T-cell (primary cell): ENCODE measurements at regions not wholly inside any gene's neighbourhood (a gene's known extent, or its start where the extent isn't known, plus 50 kb on each side); places are given as distances from the start of the nearest gene placed in this dataset.

Experiments used
- ATAC-seq, 4 experiments: fragments of 200-7000 bp in 3 of 4; fragments of 150-1000 bp in 1 of 4; cut with Tn5 transposase; replicated peaks in 1 of 4; 1 replicate in 3 of 4; 2 replicates in 1 of 4; pipeline ENCODE4 v1.10.0; 2021; ENCODE audit warnings: moderate library complexity in 3 of 4, mild to moderate bottlenecking in 2 of 4, moderate number of reproducible peaks in 1 of 4
- CTCF ChIA-PET, 2 donors: fragments of 300-600 bp; sonication (Branson Sonifier 250); formaldehyde crosslinking; loops; one replicate each; lab custom pipeline; 2022; ENCODE audit warnings: antibody characterized with exemption in 2 of 2; lab: Charles Lee
- POLR2A ChIA-PET, 2 donors: fragments of 300-600 bp; sonication (Branson Sonifier 250); formaldehyde crosslinking; loops; one replicate each; lab custom pipeline; 2022; ENCODE audit warnings: antibody characterized with exemption in 2 of 2; lab: Charles Lee
- DNase-seq, 35 experiments: peaks; one replicate each; pipeline versions ENCODE4 v3.0.0 to v3.0.0-alpha.2; 2013 to 2023
- H3K27ac ChIP-seq: one replicate; pipeline ENCODE4 v1.5.1; 2013; ENCODE audit warnings: low read length
- H3K27me3 ChIP-seq, 2 experiments: replicated peaks in 1 of 2; 1 replicate in 1 of 2; 2 replicates in 1 of 2; pipeline versions ENCODE4 v1.6.1 to v1.7.0; 2013; ENCODE audit warnings: low read length in 1 of 2, mixed read lengths in 1 of 2; ENCODE audit not compliant: control insufficient read depth in 2 of 2, insufficient read depth in 2 of 2; ENCODE audit errors: extremely low read depth in 1 of 2
- H3K36me3 ChIP-seq, 2 donors: 1 replicate in 1 of 2; 2 replicates in 1 of 2; pipeline versions ENCODE4 v1.6.1 to v1.7.0; 2013; ENCODE audit warnings: low read length in 1 of 2; ENCODE audit not compliant: control insufficient read depth in 2 of 2, insufficient read depth in 1 of 2; ENCODE audit errors: extremely low read depth in 1 of 2
- H3K4me1 ChIP-seq, 2 experiments: 1 replicate in 1 of 2; 2 replicates in 1 of 2; pipeline versions ENCODE4 v1.6.1 to v1.7.0; 2013; ENCODE audit warnings: low read length in 2 of 2, mixed read lengths in 1 of 2; ENCODE audit not compliant: insufficient read depth in 2 of 2, control insufficient read depth in 1 of 2; ENCODE audit errors: extremely low read depth in 1 of 2
- H3K4me3 ChIP-seq, 2 donors: 1 replicate in 1 of 2; 2 replicates in 1 of 2; pipeline versions ENCODE4 v1.5.1 to v1.7.0; 2013; ENCODE audit warnings: mild to moderate bottlenecking in 2 of 2, low read length in 1 of 2, moderate library complexity in 1 of 2; ENCODE audit not compliant: control insufficient read depth in 1 of 2; ENCODE audit errors: extremely low read depth in 1 of 2
- H3K9me3 ChIP-seq: 2 replicates; pipeline ENCODE4 v1.7.0; 2013
- H3K27ac Mint-ChIP-seq, 2 donors: one replicate each; pipeline ENCODE4 v1.8.0; 2020 to 2021; ENCODE audit warnings: mild to moderate bottlenecking in 2 of 2, mixed read lengths in 2 of 2
- H3K27me3 Mint-ChIP-seq, 2 donors: one replicate each; pipeline ENCODE4 v1.8.0; 2021 to 2022; ENCODE audit warnings: mixed read lengths in 2 of 2
- H3K36me3 Mint-ChIP-seq: one replicate; pipeline ENCODE4 v1.8.0; 2021; ENCODE audit warnings: mixed read lengths
- H3K4me1 Mint-ChIP-seq, 3 donors: one replicate each; pipeline ENCODE4 v1.8.0; 2020 to 2022; ENCODE audit warnings: mixed read lengths in 3 of 3, mild to moderate bottlenecking in 1 of 3
- H3K4me3 Mint-ChIP-seq, 3 donors: one replicate each; pipeline ENCODE4 v1.8.0; 2020 to 2022; ENCODE audit warnings: mild to moderate bottlenecking in 3 of 3, mixed read lengths in 3 of 3, moderate library complexity in 3 of 3
- H3K9me3 Mint-ChIP-seq, 3 donors: one replicate each; pipeline ENCODE4 v1.8.0; 2020 to 2022; ENCODE audit warnings: mixed read lengths in 3 of 3
- WGBS: methylation state at CpG from one replicate; pipeline ENCODE4 v1.1.5; 2013; ENCODE audit warnings: missing lambda C conversion rate; ENCODE audit not compliant: insufficient coverage; 5-methylcytosine and 5-hydroxymethylcytosine counted together

DNA sequence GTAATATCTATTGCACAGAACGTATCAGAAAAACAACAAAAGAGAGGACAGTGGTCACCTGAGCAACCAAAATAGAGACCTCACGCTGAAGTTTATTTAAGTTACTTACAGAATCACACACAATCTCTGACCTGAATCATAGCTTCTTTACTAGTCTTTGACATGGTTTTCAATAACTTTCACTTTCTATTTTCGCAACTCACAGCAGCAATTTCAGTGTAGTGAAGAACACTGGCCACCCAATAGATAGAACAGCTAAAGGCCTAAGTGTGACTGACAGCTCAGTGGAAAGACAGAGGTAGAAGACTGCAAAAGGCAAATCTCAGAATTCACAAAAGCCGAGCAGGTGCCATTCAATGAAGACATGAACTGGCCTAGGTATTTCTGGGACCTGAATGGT is 435.6 kb upstream of the CHRM3 start:
- Histone ChIP-seq H3K27ac (no peak overlapping the region), H3K9me3 (no peaks in the 10 kb centered on the region), H3K36me3 (no peaks in the 10 kb centered on the region), H3K27me3 (no peaks in the 10 kb centered on the region), H3K4me3 (no peak overlapping the region), H3K4me1 (no peaks in the 10 kb centered on the region)
- no peak for DNase-seq
- no peak for ATAC-seq
- CTCF ChIA-PET, result no interaction called here
- 37% methylated on average over 2 of the region's 4 CpGs for WGBS
- no peak overlapping the region for H3K27ac Mint-ChIP-seq
- H3K36me3 Mint-ChIP-seq, result no peaks in the 10 kb centered on the region
- H3K4me1 Mint-ChIP-seq, result peaks cover 0 to 2% (median 0%) of the 10 kb centered on the region in 3 donors
- peaks cover 0 to 4% (median under 1%) of the 10 kb centered on the region in 3 donors for H3K9me3 Mint-ChIP-seq
- H3K27me3 Mint-ChIP-seq, result no peaks in the 10 kb centered on the region
- H3K4me3 Mint-ChIP-seq, result no peak overlapping the region
- POLR2A ChIA-PET, result no interaction called here

DNA sequence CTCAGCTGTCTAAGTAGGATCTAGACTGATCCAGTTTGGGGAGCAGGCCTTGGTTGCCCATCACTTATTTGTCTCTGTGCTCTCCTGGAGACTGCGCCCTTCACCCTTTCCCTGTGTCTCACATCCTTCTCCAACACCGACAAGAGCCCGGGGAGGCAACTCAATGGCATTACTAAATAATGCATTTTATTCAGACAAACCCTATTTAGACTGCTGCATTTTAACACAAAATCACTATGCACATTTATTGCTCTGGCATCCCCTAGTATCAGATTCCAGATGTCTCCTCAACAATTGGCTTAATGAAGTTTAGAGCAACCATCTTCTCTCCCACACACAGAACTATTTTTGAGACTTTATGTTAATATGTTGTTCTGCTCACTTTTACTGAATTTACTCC is 436.4 kb upstream of the CHRM3 start:
- ATAC-seq, result no peak
- no peaks in the 10 kb centered on the region for H3K9me3 ChIP-seq
- H3K27ac ChIP-seq, result no peak overlapping the region
- Mint-ChIP-seq H3K36me3 (no peaks in the 10 kb centered on the region), H3K4me1 (peaks cover 0 to 2% (median 0%) of the 10 kb centered on the region in 3 donors), H3K4me3 (no peak overlapping the region), H3K9me3 (peaks cover 0 to 4% (median 0%) of the 10 kb centered on the region in 3 donors), H3K27me3 (no peaks in the 10 kb centered on the region), H3K27ac (no peak overlapping the region)
- ChIA-PET POLR2A (no interaction called here), CTCF (no interaction called here)
- 96% methylated on average over 3 of the region's 3 CpGs for WGBS
- H3K36me3 ChIP-seq, result no peaks in the 10 kb centered on the region
- no peaks in the 10 kb centered on the region for H3K27me3 ChIP-seq
- DNase-seq, result no peak
- H3K4me3 ChIP-seq, result no peak overlapping the region
- no peaks in the 10 kb centered on the region for H3K4me1 ChIP-seq

DNA sequence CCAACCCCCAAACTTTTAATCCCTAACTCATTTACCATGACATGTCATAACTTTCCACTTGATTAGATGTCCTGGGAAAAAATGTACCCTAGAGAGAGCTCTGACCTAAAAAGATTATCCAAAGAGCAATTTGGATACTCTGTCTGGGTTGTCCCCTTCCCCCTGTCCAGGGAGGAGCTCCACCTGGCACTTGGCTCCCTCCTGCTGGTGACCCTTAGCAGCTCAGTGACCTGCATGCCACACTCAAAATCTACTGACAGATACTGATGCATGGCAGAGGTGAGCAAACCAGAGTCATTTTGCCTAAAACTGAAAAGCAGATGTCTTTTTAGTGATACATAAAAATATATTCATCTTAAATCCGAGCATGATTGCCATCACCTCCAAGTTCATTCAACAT is 442.3 kb upstream of the CHRM3 start:
- DNase-seq (no peak), ATAC-seq (no peak)
- no peak overlapping the region for H3K27ac ChIP-seq
- H3K4me3 Mint-ChIP-seq, result no peak overlapping the region
- no peaks in the 10 kb centered on the region for H3K9me3 ChIP-seq
- no peaks in the 10 kb centered on the region for H3K36me3 Mint-ChIP-seq
- no peaks in the 10 kb centered on the region for H3K27me3 Mint-ChIP-seq
- H3K27ac Mint-ChIP-seq, result no peak overlapping the region
- H3K4me3 ChIP-seq, result no peak overlapping the region
- H3K4me1 Mint-ChIP-seq, result no peaks in the 10 kb centered on the region
- H3K36me3 ChIP-seq, result no peaks in the 10 kb centered on the region
- H3K9me3 Mint-ChIP-seq, result peaks cover 0 to 16% (median 7%) of the 10 kb centered on the region in 3 donors
- ChIA-PET CTCF (no interaction called here), POLR2A (no interaction called here)
- no CpG with 5 or more reads among the region's 1 CpG for WGBS
- H3K27me3 ChIP-seq, result no peaks in the 10 kb centered on the region
- H3K4me1 ChIP-seq, result no peaks in the 10 kb centered on the region

DNA sequence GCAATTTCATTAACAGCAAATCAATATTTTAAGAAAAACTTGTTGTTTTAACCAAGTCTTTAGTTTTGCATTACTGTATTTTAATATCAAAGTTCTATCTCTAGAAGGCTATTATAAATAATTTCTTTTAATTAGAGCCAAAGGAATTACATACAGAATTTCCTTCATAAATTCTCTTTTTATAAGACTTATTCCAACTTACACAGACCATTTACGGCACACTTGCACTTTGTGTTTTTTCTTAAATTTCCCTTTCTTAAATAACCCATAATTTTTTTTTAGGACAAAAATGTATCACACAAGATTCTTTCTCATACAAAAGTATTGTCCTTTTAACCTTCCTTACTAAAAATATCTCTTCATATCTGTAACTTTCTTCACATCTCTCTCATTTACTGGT is 458.5 kb upstream of the CHRM3 start:
- Histone ChIP-seq H3K27me3 (no peaks in the 10 kb centered on the region), H3K4me3 (no peak overlapping the region), H3K9me3 (no peaks in the 10 kb centered on the region), H3K36me3 (no peaks in the 10 kb centered on the region), H3K27ac (no peak overlapping the region), H3K4me1 (no peaks in the 10 kb centered on the region)
- ATAC-seq, result no peak
- CTCF ChIA-PET, result no interaction called here
- Mint-ChIP-seq H3K9me3 (peaks cover 4 to 15% (median 4%) of the 10 kb centered on the region in 3 donors), H3K27me3 (no peaks in the 10 kb centered on the region), H3K4me1 (no peaks in the 10 kb centered on the region), H3K4me3 (no peak overlapping the region), H3K36me3 (no peaks in the 10 kb centered on the region), H3K27ac (no peak overlapping the region)
- POLR2A ChIA-PET, result no interaction called here
- WGBS, result 100% methylated on average over 1 of the region's 1 CpG
- no peak for DNase-seq

DNA sequence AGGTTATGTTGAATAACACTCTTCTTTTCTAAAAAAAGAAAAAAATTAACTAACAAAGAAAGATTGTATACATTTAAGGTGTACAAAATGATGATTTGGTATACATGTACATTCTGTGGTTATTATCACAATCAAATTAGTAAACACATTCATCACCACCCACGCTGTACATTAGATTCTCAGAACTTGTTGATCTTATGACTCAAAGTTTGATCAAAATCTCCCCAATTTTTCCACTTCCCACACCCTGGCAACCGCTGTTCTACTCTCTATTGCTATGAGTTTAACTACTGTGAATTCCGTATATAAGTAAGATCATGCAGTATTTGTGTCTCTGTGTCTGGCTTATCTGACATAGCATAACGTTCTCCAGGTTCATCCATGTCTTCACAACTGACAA is 469.5 kb upstream of the CHRM3 start:
- Histone ChIP-seq H3K27me3 (no peaks in the 10 kb centered on the region), H3K36me3 (no peaks in the 10 kb centered on the region), H3K4me3 (no peak overlapping the region), H3K9me3 (no peaks in the 10 kb centered on the region), H3K4me1 (no peaks in the 10 kb centered on the region), H3K27ac (no peak overlapping the region)
- Mint-ChIP-seq H3K4me3 (no peak overlapping the region), H3K4me1 (no peaks in the 10 kb centered on the region), H3K27ac (no peak overlapping the region), H3K9me3 (peaks cover under 1 to 4% (median 2%) of the 10 kb centered on the region in 3 donors), H3K36me3 (no peaks in the 10 kb centered on the region), H3K27me3 (no peaks in the 10 kb centered on the region)
- whole genome bisulfite sequencing, result no CpG with 5 or more reads among the region's 4 CpGs
- ChIA-PET POLR2A (no interaction called here), CTCF (no interaction called here)
- DNase-seq (no peak), ATAC-seq (no peak)

DNA sequence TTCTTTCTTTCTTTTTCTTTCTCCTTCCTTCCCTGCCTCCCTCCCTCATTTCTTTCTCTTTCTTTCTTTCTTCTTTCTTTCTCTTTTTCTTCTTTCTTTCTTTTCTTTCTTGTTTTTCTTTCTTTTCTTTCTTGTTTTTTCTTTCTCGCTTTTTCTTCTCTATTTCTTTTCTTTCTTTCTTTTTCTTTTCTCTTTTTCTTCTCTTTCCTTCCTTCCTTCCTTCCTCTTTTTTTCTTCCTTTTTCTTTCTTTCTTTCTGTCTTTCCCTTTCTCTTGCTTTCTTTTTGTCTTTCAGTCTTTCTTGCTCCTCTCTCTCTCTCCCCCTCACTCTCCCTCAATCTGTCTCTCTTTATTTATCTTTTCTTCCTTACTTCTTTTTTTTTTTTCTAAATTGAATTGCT is 472.0 kb upstream of the CHRM3 start:
- POLR2A ChIA-PET, result no interaction called here
- Histone ChIP-seq H3K4me1 (no peaks in the 10 kb centered on the region), H3K9me3 (no peaks in the 10 kb centered on the region), H3K4me3 (no peak overlapping the region), H3K27ac (no peak overlapping the region), H3K36me3 (no peaks in the 10 kb centered on the region), H3K27me3 (no peaks in the 10 kb centered on the region)
- no peaks in the 10 kb centered on the region for H3K4me1 Mint-ChIP-seq
- H3K27me3 Mint-ChIP-seq, result no peaks in the 10 kb centered on the region
- DNase-seq (no peak), ATAC-seq (no peak)
- CTCF ChIA-PET, result no interaction called here
- WGBS, result 60% methylated on average over 1 of the region's 1 CpG
- peaks cover 0 to 11% (median 4%) of the 10 kb centered on the region in 3 donors for H3K9me3 Mint-ChIP-seq
- H3K27ac Mint-ChIP-seq, result no peak overlapping the region
- H3K4me3 Mint-ChIP-seq, result no peak overlapping the region
- no peaks in the 10 kb centered on the region for H3K36me3 Mint-ChIP-seq

DNA sequence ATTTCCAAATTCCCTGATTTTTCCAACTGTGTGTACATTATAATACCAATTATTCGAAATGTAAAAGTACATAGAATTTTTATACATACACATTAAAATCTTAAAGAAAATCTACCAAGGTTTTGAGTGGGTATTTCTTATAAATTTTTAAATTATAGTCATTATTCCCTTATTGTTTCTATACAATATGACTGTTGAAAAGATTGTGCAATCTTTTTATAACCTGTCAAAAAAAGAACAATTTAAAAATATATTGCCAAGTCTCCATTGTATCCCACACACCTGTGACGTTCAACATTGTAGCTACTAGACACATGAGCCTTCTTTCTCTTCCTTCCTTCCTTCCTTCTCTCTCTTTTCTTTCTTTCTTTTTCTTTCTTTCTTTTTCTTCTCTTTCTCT is 473.2 kb upstream of the CHRM3 start:
- no peaks in the 10 kb centered on the region for H3K4me1 Mint-ChIP-seq
- H3K9me3 Mint-ChIP-seq, result peaks cover 0 to 11% (median 4%) of the 10 kb centered on the region in 3 donors
- H3K4me1 ChIP-seq, result no peaks in the 10 kb centered on the region
- DNase-seq (no peak), ATAC-seq (no peak)
- POLR2A ChIA-PET, result no interaction called here
- H3K4me3 ChIP-seq, result no peak overlapping the region
- no peaks in the 10 kb centered on the region for H3K27me3 ChIP-seq
- H3K36me3 ChIP-seq, result no peaks in the 10 kb centered on the region
- no peaks in the 10 kb centered on the region for H3K9me3 ChIP-seq
- no peaks in the 10 kb centered on the region for H3K27me3 Mint-ChIP-seq
- H3K27ac ChIP-seq, result no peak overlapping the region
- H3K36me3 Mint-ChIP-seq, result no peaks in the 10 kb centered on the region
- H3K4me3 Mint-ChIP-seq, result no peak overlapping the region
- 60% methylated on average over 1 of the region's 2 CpGs for WGBS
- no peak overlapping the region for H3K27ac Mint-ChIP-seq
- CTCF ChIA-PET, result no interaction called here
